GM11168 (cell line): ENCODE measurements at regions not wholly inside any gene's neighbourhood (a gene's known extent, or its start where the extent isn't known, plus 50 kb on each side); places are given as distances from the start of the nearest gene placed in this dataset.

Source experiments
- in situ Hi-C: fragments of 300-500 bp; cut with MboI; formaldehyde crosslinking; loops from one replicate; pipeline ENCODE4 v1.12.0; 2022; ENCODE audit warnings: low sequenced_read_pairs; ENCODE audit not compliant: unreplicated experiment

- in situ Hi-C loops, result no loop called here
Measured at GRCh38 chr5:133679534-133679933, 67.2 kb upstream of the FSTL4 start.

DNA sequence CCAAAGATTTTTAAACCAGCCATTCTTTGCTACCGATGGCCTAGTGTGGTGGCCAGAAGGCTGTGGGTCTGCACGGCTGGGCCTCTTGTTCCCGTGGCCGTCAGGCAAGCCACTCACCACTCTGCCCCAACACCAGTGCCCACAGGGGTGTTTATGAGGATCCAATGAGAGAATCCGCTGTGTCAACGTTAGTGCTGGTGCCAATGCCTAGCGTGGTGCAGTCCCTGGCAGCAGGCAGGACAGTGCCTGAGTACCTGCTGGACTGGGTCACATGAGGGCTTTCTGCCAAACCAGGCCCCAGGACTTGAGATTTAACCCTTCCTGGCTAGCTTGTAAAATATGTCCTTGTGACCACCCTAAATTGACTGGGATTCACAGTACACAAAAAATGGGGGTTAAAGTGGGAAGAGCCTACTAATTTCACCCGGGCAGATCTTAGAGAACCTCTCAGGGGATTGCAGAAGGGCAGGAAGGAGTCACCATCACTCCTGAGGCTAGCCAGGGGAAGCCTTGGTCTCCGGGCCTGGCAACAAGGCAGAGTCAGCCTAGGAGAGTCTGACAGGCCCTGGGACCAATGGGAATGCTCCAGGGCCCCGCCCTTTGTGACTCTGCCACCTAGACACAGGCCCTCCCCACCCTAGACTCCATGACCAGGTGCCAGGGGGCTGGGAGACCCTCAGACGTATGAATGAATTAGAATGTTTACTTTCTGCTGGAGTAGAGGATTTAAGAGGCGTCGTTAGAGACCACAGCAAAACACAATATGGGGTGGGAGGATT lies 63.2 kb upstream of the FSTL4 start:
- in situ Hi-C loops, result no loop called here

DNA sequence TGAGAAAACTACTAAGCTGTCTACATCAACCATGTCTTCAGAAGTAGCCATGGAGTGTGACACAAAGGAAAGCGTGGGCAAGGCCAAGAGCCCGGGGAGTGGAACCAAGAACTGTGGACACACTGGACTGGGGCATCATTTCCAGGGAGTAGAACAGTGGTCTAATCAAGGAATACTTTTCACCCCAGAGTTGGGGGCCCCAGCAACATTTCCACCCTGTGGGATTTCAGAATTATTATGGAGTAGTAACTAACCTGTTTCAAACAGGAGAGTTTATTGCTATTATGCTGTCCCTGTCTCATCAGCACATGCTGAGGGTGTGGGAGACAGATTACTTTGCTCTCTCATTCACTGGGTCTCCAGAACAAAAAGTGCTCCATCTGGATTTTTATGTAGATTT lies 58.0 kb upstream of the FSTL4 start:
- in situ Hi-C loops, result no loop called here

DNA sequence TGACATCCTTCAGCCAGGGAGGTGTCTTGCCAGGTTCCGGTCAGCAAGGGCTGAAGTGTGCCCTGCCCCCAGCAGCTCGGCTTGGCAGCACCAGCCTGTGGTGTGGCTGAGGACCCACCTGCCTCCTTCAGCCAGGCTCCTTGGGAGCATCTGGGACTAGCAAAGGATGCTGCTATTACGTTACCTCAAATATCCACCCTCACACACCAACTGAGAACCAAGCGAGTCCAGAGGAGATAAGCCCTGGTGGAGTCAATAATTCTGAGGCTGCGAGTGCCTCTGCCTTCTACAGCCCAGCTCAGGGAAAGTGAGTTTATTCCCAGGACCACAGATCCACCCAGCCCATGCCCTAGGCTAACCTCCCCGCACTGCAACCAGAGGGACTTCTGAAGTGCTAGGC lies 57.1 kb upstream of the FSTL4 start:
- in situ Hi-C loops, result no loop called here

DNA sequence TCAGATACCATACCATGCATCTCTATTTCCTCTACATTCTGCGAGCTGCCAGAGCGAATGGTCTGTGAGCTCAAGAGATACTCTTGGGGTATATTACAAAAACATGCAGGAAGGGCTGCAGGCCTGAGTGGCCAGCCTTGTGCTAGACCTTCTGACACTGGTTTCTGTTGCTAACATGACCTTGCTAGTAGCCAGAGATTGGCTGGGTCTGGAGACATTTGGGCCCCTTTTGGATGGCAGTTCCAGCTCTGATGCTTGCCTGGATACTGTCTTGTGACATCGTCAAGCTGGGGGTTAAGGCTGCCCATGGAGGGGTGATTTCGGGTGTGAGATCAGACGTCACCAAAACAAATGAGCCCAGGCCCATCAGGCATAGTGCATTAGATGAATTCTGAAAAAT lies 56.1 kb upstream of the FSTL4 start:
- in situ Hi-C loops, result no loop called here

GRCh38 chr5:133667217-133667616 lies 54.9 kb upstream of the FSTL4 start:
- in situ Hi-C loops, result no loop called here

DNA sequence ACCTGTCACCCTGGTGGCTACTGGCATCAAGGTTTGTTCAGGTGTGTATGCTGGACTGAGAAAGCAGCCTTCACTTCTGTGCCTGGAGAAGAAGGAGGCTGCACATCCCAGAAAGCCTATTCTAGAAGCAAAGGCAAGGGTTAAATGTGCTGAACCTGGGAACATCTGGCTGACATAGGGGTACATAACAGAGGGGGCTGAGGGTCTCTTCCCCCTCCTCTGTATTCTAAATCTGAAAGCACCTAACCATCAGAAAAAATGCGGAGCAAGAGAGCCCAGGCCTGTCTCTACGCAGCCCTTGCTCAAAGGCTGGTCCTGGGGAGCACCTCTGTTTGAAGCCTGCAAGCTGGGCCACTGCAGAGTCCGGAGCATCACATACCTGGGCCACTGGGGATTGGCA lies 53.2 kb upstream of the FSTL4 start:
- in situ Hi-C loops, result no loop called here

DNA sequence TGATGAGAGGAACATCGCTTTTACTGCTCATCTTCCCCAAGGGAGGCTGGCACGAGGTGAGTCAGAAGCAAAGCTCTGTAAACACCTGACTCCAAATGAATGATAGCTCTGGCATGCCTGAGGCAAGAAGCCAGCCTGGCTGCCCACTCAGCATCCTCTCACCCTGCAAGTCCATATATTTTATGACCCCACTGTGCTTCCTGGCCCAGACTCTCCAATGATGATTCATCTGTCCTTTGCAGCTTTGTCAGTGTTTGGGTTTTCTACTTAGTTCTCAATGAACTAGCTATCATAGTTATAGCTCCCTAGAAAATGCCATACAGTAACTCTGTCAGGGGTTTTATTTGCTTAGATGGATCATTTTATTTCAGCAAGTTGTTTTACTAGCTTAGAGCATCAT lies 52.1 kb upstream of the FSTL4 start:
- in situ Hi-C loops, result no loop called here

GRCh38 chr5:133663397-133664054 lies 51.2 kb upstream of the FSTL4 start:
- in situ Hi-C loops, result no loop called here

DNA sequence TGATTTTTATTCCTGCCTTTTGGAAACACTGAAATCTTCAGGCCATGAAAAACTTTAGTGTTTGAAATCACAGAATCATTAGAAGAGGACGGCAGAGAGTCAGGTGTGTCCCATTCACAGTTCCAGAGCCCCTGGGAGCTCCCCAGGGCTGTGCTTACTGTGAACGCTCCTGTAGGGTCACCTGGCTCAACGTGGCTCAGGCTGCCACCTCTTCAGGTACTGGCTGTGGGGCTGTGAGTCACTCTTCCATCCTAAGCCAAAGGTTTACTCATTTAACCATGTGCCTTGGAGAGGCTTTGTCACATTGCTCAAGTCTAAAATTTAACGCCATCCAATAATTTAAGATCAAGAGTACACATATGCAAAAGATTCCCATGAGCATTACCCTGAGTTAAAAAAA lies 50.2 kb upstream of the FSTL4 start:
- in situ Hi-C loops, result no loop called here
